UCSD-AML1 (cell line): ENCODE measurements at regions not wholly inside any gene's neighbourhood (a gene's known extent, or its start where the extent isn't known, plus 50 kb on each side); places are given as distances from the start of the nearest gene placed in this dataset.

Experiments used
- DNase-seq: peaks from one replicate; lab custom pipeline; 2025; ENCODE audit not compliant: unreplicated experiment; lab: John Stamatoyannopoulos, UW

- DNase-seq: no peak
Measured at GRCh38 chr6:144714021-144714712, 429.0 kb downstream of the UTRN start.

GRCh38 chr6:144715344-144715743, 430.2 kb downstream of the UTRN start:
- DNase-seq: no peak

- DNase-seq: no peak
Measured at GRCh38 chr6:144718431-144718830, 433.3 kb downstream of the UTRN start.

- no peak for DNase-seq
Measured at GRCh38 chr6:144721232-144721631, 436.1 kb downstream of the UTRN start.

GRCh38 chr6:144722154-144722737, 437.1 kb downstream of the UTRN start:
- no peak for DNase-seq

GRCh38 chr6:144722925-144723324, 437.8 kb downstream of the UTRN start:
- DNase-seq: no peak

- DNase-seq: no peak
Measured at GRCh38 chr6:144723431-144723830, 438.3 kb downstream of the UTRN start.

GRCh38 chr6:144724818-144725217, 439.7 kb downstream of the UTRN start:
- DNase-seq: no peak

GRCh38 chr6:144725736-144726522, 440.8 kb downstream of the UTRN start:
- DNase-seq: no peak

- DNase-seq: no peak
Measured at GRCh38 chr6:144728804-144729203, 443.7 kb downstream of the UTRN start.

- no peak for DNase-seq
Measured at GRCh38 chr6:144729502-144729901, 444.4 kb downstream of the UTRN start.

GRCh38 chr6:144730088-144730645, 445.0 kb downstream of the UTRN start:
- no peak for DNase-seq

GRCh38 chr6:144731229-144731628, 446.1 kb downstream of the UTRN start:
- DNase-seq: no peak

- DNase-seq: no peak
Measured at GRCh38 chr6:144736763-144737162, 451.6 kb downstream of the UTRN start.

GRCh38 chr6:144737998-144738397, 452.9 kb downstream of the UTRN start:
- DNase-seq: no peak

GRCh38 chr6:144739873-144740272, 454.7 kb downstream of the UTRN start:
- no peak for DNase-seq

- DNase-seq: no peak
Measured at GRCh38 chr6:144741659-144742058, 456.5 kb downstream of the UTRN start.

GRCh38 chr6:144742779-144743178, 457.6 kb downstream of the UTRN start:
- no peak for DNase-seq

GRCh38 chr6:144744720-144745119, 459.6 kb downstream of the UTRN start:
- DNase-seq: no peak

- no peak for DNase-seq
Measured at GRCh38 chr6:144745439-144745838, 460.3 kb downstream of the UTRN start.

- DNase-seq: no peak
Measured at GRCh38 chr6:144746902-144747469, 461.9 kb downstream of the UTRN start.
